Smooth muscle cell (in vitro differentiated cells): ENCODE measurements at regions not wholly inside any gene's neighbourhood (a gene's known extent, or its start where the extent isn't known, plus 50 kb on each side); places are given as distances from the start of the nearest gene placed in this dataset.

Experiments used
- DNase-seq: peaks from one replicate; lab custom pipeline; 2025; ENCODE audit not compliant: unreplicated experiment; lab: John Stamatoyannopoulos, UW
- H2AFZ ChIP-seq: fragments of 200-600 bp; sonication (generic); 2 replicates; pipeline ENCODE4 v1.6.0; 2016; ENCODE audit warnings: antibody characterized with exemption, low read depth, mild to moderate bottlenecking
- H3F3A ChIP-seq: fragments of 200-600 bp; sonication (generic); 2 replicates; pipeline ENCODE4 v1.6.0; 2017; ENCODE audit warnings: antibody characterized with exemption, low read depth
- H3K27ac ChIP-seq: fragments of 200-600 bp; sonication (generic); 2 replicates; pipeline ENCODE4 v1.5.1; 2016; ENCODE audit warnings: low read depth, mild to moderate bottlenecking
- H3K27me3 ChIP-seq: fragments of 200-600 bp; sonication (generic); 2 replicates; pipeline ENCODE4 v1.6.1; 2016; ENCODE audit warnings: low read depth, mild to moderate bottlenecking
- H3K36me3 ChIP-seq: fragments of 200-600 bp; sonication (generic); 2 replicates; pipeline ENCODE4 v1.5.1; 2016; ENCODE audit warnings: low read depth
- H3K4me1 ChIP-seq: fragments of 200-600 bp; sonication (generic); 2 replicates; pipeline ENCODE4 v1.5.1; 2016; ENCODE audit warnings: low read depth
- H3K4me2 ChIP-seq: fragments of 200-600 bp; sonication (generic); 2 replicates; pipeline ENCODE4 v1.6.0; 2016; ENCODE audit warnings: mild to moderate bottlenecking
- H3K4me3 ChIP-seq: fragments of 200-600 bp; sonication (generic); 2 replicates; pipeline ENCODE4 v1.5.1; 2016; ENCODE audit warnings: mild to moderate bottlenecking
- H3K79me2 ChIP-seq: fragments of 200-600 bp; sonication (generic); 2 replicates; pipeline ENCODE4 v1.6.0; 2016; ENCODE audit warnings: low read depth, mild to moderate bottlenecking
- H3K9ac ChIP-seq: fragments of 200-600 bp; sonication (generic); 2 replicates; pipeline ENCODE4 v1.6.0; 2016; ENCODE audit warnings: low read depth
- H3K9me3 ChIP-seq: fragments of 200-600 bp; sonication (generic); replicated peaks from 2 replicates; pipeline ENCODE4 v1.5.1; 2016; ENCODE audit warnings: low read depth
- H4K20me1 ChIP-seq: fragments of 200-600 bp; sonication (generic); 2 replicates; pipeline ENCODE4 v1.6.0; 2016; ENCODE audit warnings: low read depth
- WGBS: methylation state at CpG from one replicate; pipeline ENCODE4 v1.1.7; 2016; ENCODE audit warnings: low lambda C conversion rate; 5-methylcytosine and 5-hydroxymethylcytosine counted together
- TF ChIP-seq, protein P1 (sequence below): fragments of 200-600 bp; sonication (generic); IDR thresholded peaks from 2 replicates; pipeline ENCODE4 v1.5.1; 2017; ENCODE audit warnings: borderline replicate concordance, mild to moderate bottlenecking, antibody characterized with exemption; ENCODE audit not compliant: insufficient read depth, poor library complexity, severe bottlenecking

DNA sequence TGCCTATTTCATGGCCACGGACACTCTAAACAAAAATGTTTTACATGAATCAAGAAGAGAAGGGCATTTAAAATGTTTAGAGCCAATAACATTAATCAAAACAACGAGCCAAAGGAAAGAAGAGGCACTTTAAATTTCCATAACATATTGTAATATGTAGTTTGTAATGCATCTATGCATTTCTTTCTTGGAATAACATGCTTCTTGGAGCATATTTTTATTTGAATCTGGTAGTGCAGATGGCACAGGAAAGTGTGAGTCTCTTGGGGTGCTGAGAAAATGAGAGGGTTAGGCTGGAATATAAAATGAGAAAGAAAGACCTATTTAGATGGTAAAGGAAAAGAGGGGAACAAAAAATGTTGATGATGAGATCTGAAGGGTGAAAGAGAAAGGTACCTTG, 305.4 kb downstream of the BTBD3 start:
- Histone ChIP-seq H3K4me2 (no peak overlapping the region), H3K4me3 (no peak overlapping the region)
- 45% methylated on average over 2 of the region's 2 CpGs for WGBS

DNA sequence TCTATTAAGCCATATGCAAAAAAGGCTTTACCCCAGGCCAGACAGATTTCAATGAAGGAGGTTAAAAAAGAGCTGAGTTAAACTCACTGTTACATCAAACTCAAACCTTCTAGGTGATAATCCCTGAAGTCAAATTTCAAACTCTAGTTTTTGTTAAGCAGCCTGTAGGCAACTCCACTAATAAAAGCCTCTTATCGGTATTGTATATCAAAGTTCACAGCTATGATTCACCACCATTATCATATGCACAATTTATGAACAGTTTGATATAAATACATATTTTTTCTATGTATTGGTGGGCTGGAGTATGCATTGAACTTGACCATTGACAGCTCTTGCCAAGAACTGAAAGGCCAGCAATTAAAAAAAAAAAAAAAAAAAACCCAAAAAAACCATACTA, 308.2 kb downstream of the BTBD3 start:
- no peaks in the 10 kb centered on the region for H3K9me3 ChIP-seq
- WGBS = 88% methylated on average over 1 of the region's 1 CpG
- no peak for DNase-seq
- no peak overlapping the region for H3K4me3 ChIP-seq
- H3K9ac ChIP-seq = no peak overlapping the region
- no peak overlapping the region for H3K27ac ChIP-seq
- H4K20me1 ChIP-seq = no peaks in the 10 kb centered on the region
- no peaks in the 10 kb centered on the region for H3K79me2 ChIP-seq
- no peaks in the 10 kb centered on the region for H3K4me1 ChIP-seq
- H3K36me3 ChIP-seq = no peaks in the 10 kb centered on the region
- H3F3A ChIP-seq = no peaks in the 10 kb centered on the region
- H3K4me2 ChIP-seq = no peak overlapping the region
- H2AFZ ChIP-seq = no peak overlapping the region
- TF ChIP-seq, protein P1, sequence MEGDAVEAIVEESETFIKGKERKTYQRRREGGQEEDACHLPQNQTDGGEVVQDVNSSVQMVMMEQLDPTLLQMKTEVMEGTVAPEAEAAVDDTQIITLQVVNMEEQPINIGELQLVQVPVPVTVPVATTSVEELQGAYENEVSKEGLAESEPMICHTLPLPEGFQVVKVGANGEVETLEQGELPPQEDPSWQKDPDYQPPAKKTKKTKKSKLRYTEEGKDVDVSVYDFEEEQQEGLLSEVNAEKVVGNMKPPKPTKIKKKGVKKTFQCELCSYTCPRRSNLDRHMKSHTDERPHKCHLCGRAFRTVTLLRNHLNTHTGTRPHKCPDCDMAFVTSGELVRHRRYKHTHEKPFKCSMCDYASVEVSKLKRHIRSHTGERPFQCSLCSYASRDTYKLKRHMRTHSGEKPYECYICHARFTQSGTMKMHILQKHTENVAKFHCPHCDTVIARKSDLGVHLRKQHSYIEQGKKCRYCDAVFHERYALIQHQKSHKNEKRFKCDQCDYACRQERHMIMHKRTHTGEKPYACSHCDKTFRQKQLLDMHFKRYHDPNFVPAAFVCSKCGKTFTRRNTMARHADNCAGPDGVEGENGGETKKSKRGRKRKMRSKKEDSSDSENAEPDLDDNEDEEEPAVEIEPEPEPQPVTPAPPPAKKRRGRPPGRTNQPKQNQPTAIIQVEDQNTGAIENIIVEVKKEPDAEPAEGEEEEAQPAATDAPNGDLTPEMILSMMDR = no peak
- no peaks in the 10 kb centered on the region for H3K27me3 ChIP-seq

More for the DNA sequence above, 305.4 kb downstream of the BTBD3 start:
- Histone ChIP-seq H2AFZ (no peak overlapping the region), H3K27ac (no peak overlapping the region), H3K9me3 (no peaks in the 10 kb centered on the region), H3K79me2 (no peaks in the 10 kb centered on the region), H3K27me3 (no peaks in the 10 kb centered on the region), H4K20me1 (no peaks in the 10 kb centered on the region), H3F3A (no peaks in the 10 kb centered on the region), H3K4me1 (no peaks in the 10 kb centered on the region), H3K36me3 (no peaks in the 10 kb centered on the region), H3K9ac (no peak overlapping the region)
- TF ChIP-seq, protein P1 = no peak
- DNase-seq = no peak

GRCh38 chr20:12229891-12230290, 312.2 kb downstream of the BTBD3 start:
- DNase-seq = no peak
- TF ChIP-seq, protein P1 = no peak
- Histone ChIP-seq H3K36me3 (no peaks in the 10 kb centered on the region), H4K20me1 (no peaks in the 10 kb centered on the region), H3K27ac (no peak overlapping the region), H3K4me1 (no peaks in the 10 kb centered on the region), H3K79me2 (no peaks in the 10 kb centered on the region), H3K4me2 (no peak overlapping the region), H3F3A (no peaks in the 10 kb centered on the region), H2AFZ (no peak overlapping the region), H3K9me3 (no peaks in the 10 kb centered on the region), H3K9ac (no peak overlapping the region), H3K27me3 (no peaks in the 10 kb centered on the region), H3K4me3 (no peak overlapping the region)

DNA sequence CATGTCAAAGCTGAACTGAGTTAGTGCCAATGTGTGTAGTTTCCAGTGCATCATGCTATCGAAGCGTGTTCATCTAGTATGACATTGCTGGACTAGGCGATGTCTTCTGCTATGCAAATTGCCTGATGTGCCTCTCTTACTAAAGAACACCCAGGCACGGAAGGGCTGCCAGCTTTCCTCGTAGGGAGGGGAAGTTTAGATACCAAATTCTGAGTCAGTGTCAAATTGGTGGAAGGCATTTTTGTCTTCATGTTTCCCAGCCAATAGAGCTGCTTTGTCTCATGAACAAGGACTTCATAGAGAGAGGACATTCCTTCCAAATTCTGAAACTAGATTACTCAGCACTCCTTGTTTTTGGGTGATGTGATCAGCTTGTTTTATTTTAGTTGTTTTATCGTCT, 320.1 kb downstream of the BTBD3 start:
- H3K9ac ChIP-seq = no peak overlapping the region
- no peaks in the 10 kb centered on the region for H3K27me3 ChIP-seq
- peak overlapping the region; percentile 33 for H2AFZ ChIP-seq
- 64% methylated on average over 6 of the region's 6 CpGs for WGBS
- H3K9me3 ChIP-seq = no peaks in the 10 kb centered on the region
- H3K27ac ChIP-seq = no peak overlapping the region
- H3K79me2 ChIP-seq = no peaks in the 10 kb centered on the region
- no peak overlapping the region for H3K4me3 ChIP-seq
- no peaks in the 10 kb centered on the region for H3F3A ChIP-seq
- no peaks in the 10 kb centered on the region for H3K4me1 ChIP-seq
- TF ChIP-seq, protein P1 = no peak
- H3K4me2 ChIP-seq = peak overlapping the region; percentile 32
- H4K20me1 ChIP-seq = no peaks in the 10 kb centered on the region
- DNase-seq = no peak
- no peaks in the 10 kb centered on the region for H3K36me3 ChIP-seq
